NOMO-1 treated with dmso at 0.1 percent for 144 hours (cell line): ENCODE measurements at regions not wholly inside any gene's neighbourhood (a gene's known extent, or its start where the extent isn't known, plus 50 kb on each side); places are given as distances from the start of the nearest gene placed in this dataset.

Experiments used
- DNase-seq: peaks from one replicate; lab custom pipeline; 2025; ENCODE audit not compliant: unreplicated experiment; lab: John Stamatoyannopoulos, UW

DNA sequence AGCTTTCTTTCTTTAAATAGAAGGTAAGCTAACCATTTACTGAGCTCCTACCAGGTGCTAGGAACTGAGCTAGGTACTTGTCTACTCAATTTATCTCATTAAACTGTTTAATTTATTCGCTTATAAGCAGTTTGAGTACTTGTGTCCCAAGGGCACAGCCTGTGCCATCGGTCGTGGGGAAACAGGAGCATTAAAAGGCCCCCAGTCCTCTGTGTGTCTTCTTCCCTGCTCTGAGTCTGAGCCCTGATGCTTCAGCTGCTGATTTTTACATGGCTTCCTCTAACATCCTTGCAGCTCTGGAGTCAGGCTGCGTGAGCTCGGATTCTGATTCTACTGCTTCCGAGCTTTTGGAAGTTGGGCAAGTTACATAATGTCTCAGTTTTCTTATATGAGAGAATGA, 239.5 kb downstream of the EDEM1 start:
- DNase-seq = no peak

DNA sequence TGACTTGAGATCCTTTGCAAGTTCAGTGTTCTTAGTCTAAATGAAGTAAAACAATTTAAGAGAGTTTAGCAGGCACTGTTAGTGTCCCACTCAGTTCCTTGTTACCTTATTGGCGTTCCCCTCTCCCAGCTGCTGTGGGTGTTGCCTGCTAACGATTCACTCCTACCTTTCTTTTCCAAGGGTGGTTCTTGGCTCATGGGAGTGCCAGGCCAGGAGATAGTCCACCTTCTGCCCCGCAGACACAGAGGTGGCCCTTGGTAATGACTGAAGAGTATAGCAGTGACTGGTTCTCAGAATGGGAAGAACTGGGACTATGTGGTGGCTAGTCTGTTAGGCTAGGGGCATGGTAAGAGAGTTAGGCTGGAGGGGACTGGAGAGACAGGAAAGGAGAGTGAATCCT, 240.4 kb downstream of the EDEM1 start:
- no peak for DNase-seq

DNA sequence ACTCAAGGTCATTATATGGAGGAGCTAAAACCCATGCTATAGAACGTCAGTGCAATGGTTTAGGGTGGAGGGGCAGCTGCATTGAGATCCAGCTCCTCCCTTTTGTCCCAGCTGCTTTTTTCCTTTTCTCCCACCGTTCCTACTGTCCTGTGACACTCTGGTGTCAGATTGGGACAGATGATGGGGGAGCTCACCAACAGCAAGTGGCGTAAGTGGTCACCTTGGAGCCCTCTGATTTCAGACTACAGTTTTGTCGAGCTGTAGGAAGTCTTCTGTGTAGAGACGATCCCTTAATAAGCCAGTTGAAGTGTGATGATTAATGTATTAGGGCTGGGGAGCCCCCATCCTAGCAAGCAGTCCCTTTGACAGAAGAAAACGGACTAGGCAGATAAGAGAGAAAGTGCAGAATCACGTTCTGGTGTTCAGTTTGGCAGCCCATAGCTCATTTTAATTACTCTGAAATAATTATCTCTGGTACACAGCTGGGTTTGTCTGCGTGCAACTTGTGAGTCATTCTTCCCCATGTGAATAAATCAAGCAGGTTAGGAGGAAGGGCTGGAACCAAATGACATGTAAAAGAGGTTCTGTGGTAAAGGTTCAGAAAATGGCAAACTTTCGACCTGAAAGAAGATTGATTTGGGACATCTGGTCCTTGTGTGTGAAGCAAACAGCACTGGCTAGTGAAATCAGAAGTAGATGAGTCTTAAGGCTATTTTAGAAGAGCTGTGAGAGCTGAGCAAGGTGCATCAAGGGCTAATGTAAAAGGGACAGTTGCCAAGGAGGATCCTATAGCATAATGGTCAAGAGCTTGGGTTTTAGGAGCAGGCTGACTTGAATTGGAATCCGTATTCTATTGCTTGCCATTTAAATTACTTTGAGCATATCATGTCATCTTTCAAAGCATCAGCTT, 241.4 kb downstream of the EDEM1 start:
- peak; percentile 83 for DNase-seq

DNA sequence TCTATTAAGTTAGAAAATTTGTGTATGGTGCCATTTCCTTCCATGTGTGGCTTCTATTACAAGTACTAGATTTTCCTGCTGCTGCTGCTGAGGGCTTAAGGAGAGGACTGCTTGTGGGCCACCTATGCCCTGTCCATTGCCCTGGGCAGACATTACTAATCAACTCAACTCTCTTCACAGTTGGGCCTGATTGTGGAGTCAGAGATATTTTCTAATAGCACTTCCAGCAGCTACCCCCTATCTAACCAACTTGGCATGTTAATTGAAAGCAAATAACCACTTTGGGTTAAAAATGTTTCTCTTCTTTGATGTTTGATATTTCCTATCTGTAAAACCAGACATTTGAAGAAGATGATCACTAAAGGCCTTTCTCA, 242.0 kb downstream of the EDEM1 start:
- DNase-seq = no peak

DNA sequence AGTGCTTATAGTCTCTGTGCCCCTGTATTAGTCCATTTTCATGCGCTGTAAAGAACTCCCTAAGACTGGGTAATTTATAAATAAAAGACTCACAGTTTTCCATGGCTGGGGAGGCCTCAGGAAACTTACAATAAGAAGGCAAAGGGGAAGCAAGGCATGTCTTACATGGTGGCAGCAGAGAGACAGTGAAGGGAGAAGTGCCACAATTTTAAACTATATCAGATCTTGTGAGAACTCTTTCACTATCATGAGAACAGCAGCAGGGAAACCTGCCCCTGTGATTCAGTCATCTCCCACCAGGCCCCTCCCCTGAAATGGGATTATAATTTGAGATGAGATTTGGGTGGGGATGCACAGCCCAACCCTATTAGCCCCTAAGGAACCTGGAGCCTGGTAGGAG, 243.2 kb downstream of the EDEM1 start:
- DNase-seq = no peak

DNA sequence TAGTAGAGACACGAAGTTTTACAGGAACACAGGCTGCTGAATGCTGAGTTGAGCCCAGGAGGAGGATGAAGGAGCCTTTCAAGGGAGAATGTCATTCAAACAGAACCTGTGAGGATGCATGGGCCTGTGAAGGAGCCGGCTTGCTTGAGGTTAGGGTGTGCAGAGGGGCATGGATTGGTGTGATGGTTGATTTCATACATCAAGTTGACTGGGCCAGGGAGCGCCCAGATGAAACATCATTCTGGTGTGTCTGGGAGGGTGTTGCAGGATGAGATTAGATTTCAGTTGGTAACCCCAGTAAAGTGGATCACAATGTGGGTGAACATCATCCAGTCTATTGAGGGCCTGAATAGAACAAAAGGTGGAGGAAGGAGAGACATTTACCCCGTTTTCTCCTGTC, 243.6 kb downstream of the EDEM1 start:
- no peak for DNase-seq

DNA sequence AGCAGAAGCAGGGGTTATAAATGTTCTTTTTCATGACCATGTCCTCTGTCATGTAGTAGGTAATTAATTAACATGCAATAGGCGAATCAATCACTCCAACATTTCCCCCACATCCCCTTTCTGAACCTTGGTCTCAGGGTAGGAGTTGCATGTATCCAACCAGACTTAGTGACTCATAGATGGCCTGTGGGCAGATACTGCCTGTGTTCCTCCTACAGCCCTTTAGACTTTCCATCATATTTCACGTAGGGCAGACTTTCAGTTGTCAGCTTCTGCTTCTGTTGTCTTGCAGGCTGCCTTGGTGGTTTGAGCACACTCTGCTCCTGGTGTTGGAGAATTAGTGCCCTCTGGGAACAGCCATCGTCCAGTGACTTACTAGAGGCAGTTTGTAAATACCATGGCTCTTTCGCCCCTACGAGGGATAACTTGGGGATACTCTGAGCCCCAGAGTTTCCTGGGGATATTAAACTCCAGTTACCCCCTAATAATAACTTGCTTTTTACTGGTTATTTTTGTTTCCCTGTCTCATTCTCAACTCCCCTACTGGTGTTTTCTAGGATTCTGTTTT, 244.4 kb downstream of the EDEM1 start:
- peak; percentile 97 for DNase-seq

DNA sequence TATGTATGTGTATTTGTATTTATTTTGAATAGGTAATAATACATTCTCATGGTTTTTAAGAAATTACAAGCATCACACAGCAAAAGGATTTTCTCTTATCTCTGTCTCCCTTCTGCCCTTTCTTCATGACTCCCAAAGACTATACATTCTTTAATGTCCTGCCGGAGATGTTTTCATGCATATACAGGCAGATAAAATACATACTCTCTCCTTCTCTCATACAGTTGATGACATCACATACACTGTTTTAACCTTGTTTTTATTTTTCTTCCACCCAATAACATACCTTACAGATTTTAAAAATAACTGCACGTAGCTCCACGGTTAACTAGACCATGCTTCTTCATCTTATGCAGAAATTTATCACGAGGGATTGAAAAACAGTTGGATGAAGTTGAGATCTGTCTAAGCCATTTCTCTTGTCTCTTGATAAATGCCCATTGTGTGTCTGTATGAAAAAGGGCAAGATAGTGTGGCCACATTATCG, 249.8 kb downstream of the EDEM1 start:
- no peak for DNase-seq

DNA sequence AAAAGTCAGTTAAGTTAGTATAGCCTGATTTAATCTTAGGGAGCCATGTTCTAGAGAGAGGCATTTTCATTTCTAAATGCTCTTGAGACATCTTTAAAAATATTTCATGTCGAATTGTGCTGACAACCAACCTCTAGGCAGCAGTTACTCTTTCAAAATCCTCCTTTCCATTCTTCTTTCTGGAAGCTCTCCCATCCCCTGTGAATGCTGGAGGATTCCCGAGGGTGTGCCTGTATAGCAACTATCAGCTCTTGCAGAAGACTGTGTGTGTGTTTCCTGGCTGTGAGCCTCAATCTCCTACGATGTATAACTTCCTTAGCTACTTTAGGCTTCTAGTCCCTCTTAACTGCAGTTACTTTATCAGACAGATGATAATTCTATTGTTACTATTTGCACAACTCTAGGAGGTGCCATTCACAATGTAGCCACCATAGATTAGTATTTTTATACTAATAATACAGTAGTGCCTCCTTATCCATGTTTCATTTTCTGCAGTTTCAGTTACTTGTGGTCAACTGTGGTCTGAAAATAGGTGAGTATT, 250.3 kb downstream of the EDEM1 start:
- DNase-seq = no peak

DNA sequence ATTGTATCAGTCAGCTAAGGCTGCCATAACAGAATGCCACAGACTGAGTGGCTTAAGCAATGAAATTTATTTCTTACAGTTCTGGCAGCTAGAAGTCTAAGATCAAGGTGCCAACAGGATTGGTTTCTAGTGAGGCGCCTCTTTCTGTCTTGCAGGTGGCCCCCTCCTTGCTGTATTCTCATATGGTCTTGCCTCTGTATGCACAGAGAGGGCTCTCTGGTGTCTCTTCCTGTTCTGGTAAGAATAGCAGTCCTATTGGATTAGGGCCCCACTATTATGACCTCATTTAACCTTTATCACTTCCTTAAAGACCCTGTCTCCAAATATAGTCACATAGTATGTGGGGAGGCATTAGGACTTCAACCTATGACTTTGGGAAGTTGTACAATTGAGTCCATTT, 253.9 kb downstream of the EDEM1 start:
- no peak for DNase-seq

DNA sequence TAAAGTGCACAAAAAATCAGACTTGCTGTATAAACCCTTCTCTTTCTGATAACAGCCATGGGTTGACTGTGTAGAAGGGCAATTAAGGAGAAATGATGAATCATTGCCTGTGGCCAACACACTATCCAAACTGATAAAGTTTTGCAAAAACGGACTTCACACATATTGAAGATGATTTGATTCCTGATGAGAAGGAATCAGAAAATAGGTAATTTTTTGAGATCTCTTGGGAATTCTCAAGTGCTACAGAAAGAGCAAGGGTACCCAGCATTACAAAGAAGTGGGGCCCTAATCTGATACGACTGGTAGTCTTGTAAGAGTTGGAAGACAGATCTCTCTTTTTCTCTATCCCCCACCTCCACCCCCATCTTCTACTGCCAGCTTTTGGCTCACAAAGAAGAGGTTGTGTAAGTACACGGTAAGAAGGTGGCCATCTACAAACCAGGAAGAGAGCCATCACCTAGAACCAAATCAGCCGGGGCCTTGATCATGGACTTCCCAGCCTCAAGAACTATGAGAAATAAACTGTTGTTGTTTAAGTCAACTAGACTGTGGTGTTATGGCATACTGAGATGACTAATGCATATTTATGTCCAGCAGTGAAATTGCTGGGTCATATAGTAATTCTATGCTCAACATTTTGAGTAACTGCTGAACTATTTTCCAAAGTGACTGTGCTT, 254.7 kb downstream of the EDEM1 start:
- DNase-seq = no peak

DNA sequence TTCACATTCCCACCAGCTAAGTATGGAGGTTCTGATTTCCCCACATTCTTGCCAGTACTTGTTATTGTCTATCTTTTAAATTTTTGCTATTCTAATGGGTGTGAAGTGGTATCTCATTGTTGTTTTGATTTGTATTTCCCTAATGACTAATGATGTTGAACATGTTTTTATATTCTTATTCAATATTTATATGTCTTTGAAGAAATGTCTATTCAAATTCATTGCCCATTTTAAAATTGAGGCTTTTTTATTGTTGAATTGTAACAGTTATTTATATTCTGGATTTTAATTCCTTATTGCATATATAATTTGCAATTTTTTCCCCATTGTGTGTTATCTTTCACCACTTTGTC, 255.3 kb downstream of the EDEM1 start:
- DNase-seq = no peak

DNA sequence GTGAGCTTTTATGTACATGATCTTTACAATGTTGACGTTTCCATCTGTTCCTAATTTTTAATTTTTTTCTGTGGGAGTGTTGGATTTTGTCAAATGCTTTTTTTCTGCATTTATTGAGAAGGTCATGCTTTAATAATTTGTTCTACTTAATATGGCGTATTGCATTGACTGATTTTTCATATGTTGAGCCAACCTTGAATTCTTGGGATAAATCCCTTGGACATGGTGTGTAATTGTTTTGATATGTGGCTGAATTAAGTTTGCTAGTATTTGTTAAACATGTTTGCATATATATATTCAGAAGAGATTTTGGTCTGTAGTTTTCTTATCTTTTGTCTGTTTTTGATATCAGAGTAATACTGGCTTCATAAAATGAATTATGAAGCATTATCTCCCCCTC, 256.7 kb downstream of the EDEM1 start:
- DNase-seq = no peak

DNA sequence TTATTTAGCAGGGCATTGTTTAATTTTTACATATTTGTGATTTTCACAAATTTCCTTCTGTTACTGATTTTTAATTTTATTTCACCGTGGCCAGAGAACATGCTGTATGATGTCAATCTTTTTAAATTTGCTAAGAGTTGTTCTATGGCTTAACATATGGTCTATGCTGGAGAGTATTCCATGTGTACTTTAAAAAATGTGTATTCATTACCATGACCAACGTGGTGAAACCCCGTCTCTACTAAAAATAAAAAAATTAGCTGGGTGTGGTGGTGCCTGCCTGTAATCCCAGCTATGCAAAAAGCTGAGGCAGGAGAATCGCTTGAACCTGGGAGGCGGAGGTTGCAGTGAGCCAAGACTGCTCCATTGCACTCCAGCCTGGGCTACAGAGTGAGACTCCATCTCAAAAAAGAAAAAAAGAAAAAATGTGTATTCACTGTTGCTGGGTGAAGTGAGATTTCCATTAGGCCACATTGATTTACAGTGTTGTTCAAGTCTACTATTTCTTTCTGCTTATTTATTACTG, 258.2 kb downstream of the EDEM1 start:
- DNase-seq = no peak

DNA sequence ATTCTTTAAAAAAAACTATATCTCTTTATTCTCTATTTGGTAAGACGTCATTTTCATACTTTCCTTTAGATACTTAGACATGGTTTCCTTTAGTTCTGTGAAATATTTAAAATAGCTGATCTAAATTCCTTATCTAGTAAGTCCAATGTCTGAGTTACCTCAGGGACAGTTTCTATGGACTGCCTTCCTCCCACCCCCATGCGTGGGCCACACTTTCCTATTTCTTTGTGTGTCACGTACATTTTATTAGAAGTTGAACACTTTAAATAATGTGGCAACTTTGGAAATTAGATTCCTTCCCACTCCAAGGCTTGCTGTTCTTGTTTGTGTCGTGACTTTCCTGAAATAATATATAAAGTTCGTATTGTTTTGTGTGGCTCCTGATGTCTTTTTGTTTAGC, 260.7 kb downstream of the EDEM1 start:
- no peak for DNase-seq

DNA sequence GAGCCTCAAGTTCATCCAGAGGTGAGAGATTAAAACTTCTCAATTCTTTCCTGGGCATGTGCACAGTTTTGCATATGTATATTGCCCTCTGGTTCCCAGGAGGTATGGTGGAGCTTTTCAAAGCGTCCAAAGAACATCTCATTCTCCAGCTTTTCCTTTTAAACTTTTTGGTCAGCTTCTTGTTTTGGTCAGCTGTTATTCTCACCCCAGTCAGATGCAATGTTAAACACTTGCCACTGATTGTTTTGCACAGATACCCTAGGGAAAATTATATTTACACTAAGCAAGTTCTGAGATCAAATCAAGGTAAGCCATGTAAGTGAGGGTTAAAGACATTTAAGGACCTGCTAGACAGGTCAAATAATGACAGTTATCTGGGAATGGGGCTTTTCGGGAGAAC, 261.3 kb downstream of the EDEM1 start:
- no peak for DNase-seq

DNA sequence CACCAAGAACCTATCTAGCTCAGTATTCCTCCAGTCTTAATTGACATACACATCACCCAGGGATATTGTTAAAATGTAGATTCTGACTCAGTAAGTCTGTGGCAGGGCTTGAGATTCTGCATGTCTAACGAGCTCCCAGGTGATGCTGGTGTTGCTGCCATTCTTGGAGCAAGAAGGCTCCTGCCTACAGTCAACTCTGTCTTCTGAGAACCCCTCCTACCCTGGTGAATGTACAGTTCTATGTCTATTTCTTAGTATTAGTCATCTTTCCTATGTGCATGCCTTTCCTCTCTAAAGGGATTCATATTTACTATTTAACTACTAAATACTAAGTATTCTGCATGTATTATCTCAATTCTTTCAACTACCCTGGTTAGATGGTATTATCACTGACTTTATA, 268.7 kb downstream of the EDEM1 start:
- no peak for DNase-seq

DNA sequence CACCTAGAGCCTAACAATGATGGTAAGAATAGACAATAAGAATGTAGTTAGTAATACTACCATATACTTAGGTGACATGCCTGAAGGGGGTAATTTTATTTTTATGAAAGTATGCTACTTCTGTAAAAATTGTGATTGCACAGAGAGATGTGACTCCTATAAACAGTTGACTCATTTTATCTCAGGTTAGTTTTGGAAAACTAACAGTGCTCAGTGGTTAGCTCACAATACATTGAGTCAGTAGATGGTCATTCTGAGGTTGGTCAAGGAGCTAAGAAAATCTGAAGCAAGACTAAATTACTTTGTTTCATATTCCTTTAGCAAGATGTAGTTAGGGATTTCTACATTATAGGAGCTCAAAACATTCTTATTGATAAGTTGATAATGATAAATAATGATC, 271.0 kb downstream of the EDEM1 start:
- DNase-seq = no peak

DNA sequence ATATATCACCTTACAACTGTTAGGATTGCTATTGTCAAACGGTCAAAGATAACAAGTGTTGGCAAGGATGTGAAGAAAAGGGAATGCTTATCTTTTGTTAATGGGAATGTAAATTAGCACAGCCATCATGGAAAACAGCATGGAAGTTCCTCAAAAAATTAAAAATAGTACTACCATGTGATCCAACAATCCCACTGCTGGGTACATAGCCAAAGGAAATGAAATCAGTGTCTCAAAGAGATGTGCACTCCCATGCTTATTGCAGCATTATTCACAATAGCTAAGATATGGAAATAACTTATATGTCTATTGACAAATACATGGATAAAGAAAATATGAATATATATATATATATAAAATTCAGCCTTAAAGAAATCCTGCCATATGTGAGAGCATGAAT, 274.6 kb downstream of the EDEM1 start:
- DNase-seq = no peak

DNA sequence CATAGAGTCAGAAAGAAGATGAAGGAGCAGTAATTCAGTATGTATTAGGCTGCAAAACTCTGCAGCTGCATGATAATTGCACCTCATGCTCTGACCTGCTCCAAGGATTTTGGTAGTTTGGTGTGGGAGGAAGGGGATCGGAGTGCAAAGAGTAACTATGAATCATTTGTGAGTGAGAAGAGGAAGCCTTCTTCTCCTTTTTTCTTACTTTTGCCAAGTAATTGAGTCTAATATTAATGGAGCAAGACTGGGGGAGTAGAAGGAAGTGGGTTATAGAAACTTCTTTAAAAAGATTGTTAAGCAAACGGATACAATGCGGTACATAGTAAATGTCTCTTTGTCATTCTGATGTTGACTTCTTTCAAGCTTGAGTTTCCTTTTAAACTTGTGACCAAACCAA, 276.5 kb downstream of the EDEM1 start:
- DNase-seq = peak; percentile 75

DNA sequence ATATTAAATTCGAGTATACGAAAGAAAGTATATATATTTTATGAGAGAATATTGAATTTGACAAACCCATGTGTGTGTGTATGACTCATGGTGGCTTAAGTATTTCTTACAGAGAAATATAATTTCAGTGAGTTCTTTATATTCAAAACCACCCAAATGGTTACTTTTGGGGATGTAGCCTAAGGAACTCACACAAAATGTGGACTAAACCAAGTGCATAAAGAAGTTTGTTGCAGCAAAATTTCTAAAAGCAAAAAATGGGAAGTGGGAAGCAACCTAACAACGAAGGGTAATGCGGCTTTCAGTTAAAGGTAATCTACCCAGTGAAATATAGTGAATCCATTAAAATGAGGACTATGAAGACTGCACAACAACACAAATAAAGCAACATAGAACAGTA, 277.1 kb downstream of the EDEM1 start:
- peak; percentile 20 for DNase-seq

DNA sequence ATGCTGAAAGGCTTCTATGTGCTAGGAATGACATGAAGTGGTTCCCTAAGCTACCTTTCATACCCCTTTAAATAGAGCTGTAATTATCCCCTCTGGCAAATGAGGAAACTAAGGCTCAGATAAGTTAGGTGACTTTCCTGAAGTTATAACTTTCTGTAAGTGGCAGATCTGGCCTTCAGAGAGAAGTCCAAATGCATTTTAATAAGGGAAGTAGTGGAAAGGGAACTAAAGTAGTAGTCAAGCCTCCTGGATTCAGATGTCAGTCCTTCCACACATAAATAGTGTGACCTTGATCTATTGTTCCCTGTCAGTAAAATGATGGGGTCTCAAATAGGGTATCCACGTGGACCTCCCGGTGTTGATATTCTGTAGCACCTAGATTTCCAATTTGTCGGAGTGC, 277.7 kb downstream of the EDEM1 start:
- no peak for DNase-seq
